ENCODE measurements at regions not wholly inside any gene's neighbourhood (a gene's known extent, or its start where the extent isn't known, plus 50 kb on each side); places are given as distances from the start of the nearest gene placed in this dataset.
A peak's percentile ranks its signal among the peaks of the same experiment; 100 is the strongest.

- Histone ChIP-seq H3K4me1 (replicated peaks in 1 of 2) (no peaks in the 10 kb centered on the region), H3K27me3 (no peaks in the 10 kb centered on the region), H3K4me3 (no peak overlapping the region), H3K27ac (no peak overlapping the region), H3K36me3 (replicated peaks in 1 of 2) (no peaks in the 10 kb centered on the region), H3K9me3 (replicated peaks in 1 of 3) (no peaks in the 10 kb centered on the region)
- 31 to 46% (median 37%) methylated on average over 7 of the region's 7 CpGs for WGBS, 4 donors
- DNase-seq = peak in 2 of 7 donors; percentile 1 to 6
- intact Hi-C loops (cut with DNase I) = no loop called here
- TF ChIP-seq CTCF (IDR thresholded peaks at IDR 0.05) (peak; percentile 18 to 39 (median 29)), POLR2A (IDR thresholded peaks at IDR 0.05) (no peak)
Measured at GRCh38 chr6:127641905-127642304, 64.9 kb downstream of the C6orf58 start.

All from adrenal gland (tissue), 9 donors.